GM12892 (cell line): ENCODE measurements at regions not wholly inside any gene's neighbourhood (a gene's known extent, or its start where the extent isn't known, plus 50 kb on each side); places are given as distances from the start of the nearest gene placed in this dataset.

Experiments
- POLR2A ChIP-seq: IDR thresholded peaks from 2 replicates; pipeline ENCODE4 v1.6.1; 2011; ENCODE audit warnings: low read depth, low read length, control low read depth
- POLR2AphosphoS5 ChIP-seq: IDR thresholded peaks from 2 replicates; pipeline ENCODE4 v1.6.1; 2011; ENCODE audit warnings: low read depth, low read length, control low read depth
- TAF1 ChIP-seq: IDR thresholded peaks from 2 replicates; pipeline ENCODE4 v1.6.1; 2011; ENCODE audit warnings: low read depth, mild to moderate bottlenecking, control low read depth, low read length, borderline replicate concordance

DNA sequence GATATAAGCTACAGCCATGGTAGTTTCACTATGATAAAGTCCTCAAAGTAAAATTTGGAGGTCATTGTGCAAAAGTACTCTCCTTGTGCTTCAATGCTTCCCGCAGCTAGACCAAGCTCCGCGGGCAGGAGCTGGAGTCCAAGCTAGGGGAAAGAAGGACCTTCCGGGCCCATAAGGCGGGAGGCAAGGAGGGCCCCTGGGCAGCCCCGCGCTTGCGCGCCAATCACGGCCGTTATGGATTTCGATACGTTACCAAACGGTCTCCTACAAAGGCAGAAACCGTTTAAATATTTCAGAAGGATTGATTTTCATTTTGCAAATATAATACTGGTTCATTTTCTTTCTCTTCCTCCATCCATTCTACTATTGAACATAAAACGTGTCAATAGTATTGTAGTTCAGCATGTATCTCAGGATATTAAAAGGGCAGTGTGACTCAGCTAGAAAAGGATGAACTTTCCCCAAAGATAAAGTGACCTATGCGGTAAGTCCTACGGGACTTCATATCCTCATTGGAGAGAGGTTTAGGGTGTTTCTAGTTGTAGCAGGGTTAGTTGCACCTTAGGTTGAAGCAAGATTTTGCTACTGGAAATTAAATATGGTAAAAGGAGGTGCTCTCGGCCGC lies 128.0 kb downstream of the KIF20B start:
- TF ChIP-seq POLR2A = no peak
- no peak for TF ChIP-seq POLR2AphosphoS5
- no peak for TF ChIP-seq TAF1
